Limb (tissue), 2 donors: ENCODE measurements at regions not wholly inside any gene's neighbourhood (a gene's known extent, or its start where the extent isn't known, plus 50 kb on each side); places are given as distances from the start of the nearest gene placed in this dataset.
"Not testable (repeated sequence)": the region's sequence is repeated elsewhere in the genome, so short reads cannot be mapped to it uniquely, and the experiment has no call there.

Experiments used
- DNase-seq, 2 donors: peaks; one replicate each; pipeline ENCODE4 v3.0.0-alpha.2; 2016; ENCODE audit errors: extremely low spot score in 2 of 2

GRCh38 chr21:22145545-22145944 is 1147.3 kb downstream of the NCAM2 start:
- no peak for DNase-seq

GRCh38 chr21:22154579-22155274 is 1156.5 kb downstream of the NCAM2 start:
- DNase-seq: no peak

- no peak for DNase-seq
Measured at GRCh38 chr21:22164912-22165311, 1166.7 kb downstream of the NCAM2 start.

GRCh38 chr21:22174746-22175145 is 1176.5 kb downstream of the NCAM2 start:
- DNase-seq: no peak

DNA sequence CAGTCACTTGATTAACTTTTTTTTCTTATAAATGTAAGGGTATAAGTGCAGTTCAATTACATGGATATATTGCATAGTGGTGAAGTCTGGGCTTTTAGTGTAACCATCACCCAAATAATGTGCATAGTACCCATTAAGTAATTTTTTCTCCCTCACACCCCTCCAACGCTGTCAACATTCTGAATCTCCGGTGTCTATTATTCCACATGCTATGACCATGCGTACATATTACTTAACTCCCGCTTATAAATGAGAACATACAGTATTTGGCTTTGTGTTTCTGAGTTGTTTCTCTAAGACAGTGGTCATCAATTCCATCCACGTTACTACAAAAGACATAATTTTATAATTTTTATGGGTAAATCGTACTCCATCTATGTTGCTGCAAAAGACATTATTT is 1191.1 kb downstream of the NCAM2 start:
- no peak for DNase-seq

GRCh38 chr21:22191581-22191980 is 1193.4 kb downstream of the NCAM2 start:
- DNase-seq: peak in 1 of 2 donors; percentile 45

DNA sequence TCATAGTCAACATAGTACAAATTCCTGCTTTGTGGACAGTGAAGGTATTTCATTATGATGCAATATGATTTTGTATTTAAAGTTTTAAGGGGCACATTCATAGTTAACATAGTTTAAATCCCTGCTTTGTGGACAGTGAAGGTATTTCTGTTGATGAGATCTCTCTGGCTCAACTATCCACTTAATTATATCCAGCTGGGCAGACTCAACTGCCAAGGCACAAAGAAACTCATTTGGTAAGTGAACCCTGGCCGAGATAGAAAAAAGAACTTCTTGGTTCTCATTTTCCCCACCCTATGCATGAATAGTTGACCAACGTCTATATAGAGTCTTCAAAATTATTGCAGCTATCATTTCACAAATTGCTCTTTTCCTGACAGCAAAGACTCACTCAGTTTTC is 1194.6 kb downstream of the NCAM2 start:
- DNase-seq: no peak

DNA sequence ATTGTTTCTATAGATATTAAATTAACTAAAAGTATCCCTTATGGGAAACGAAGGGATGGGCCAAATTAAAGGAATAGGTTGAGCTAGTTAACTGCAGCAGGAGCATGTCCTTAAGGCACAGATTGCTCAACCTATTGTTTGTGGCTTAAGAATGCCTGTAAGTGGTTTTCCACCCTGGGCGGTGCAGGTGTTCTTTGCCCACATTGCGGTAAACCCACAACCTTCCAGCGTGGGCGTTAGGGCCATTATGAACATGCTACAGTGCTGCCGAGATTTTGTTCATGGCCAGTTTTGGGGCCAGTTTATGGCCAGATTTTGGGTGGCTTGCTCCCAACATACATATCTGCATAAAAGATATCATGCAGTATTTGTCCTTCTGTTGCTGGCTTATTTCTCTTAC is 1196.8 kb downstream of the NCAM2 start:
- not testable (repeated sequence) for DNase-seq

DNA sequence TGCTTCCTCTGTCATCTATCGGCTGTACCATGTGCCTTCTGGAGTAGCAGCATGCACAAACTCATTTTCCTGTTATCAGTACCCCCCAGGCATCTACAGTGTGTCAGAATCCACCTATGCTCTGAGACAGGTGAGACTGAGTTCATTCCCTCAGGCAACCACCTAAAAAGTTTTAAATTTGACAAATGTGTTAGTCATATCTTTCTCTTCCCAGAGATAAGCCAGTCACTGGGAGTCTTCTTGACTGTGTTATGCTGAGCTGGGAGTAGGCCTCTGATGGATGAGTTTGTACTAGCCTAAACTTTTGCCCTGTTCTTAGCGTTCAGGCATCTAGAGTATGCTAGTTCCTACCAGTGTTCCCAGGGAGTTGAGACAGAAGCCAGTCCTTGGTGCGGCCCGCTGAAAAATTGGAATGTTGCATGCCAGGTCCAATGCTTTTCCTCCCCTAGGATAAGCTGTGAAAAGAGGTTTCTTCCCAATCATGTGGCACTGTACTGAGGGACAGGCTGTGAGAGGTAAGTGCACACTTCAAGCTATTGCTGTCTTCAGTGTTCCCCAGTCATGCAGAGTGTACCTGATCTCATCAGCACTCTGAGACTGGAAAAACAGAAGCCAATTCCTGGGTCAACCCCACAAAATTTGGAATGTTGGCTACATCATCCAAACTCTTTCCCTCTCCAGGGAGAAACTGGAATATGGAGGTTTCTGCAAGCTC is 1202.3 kb downstream of the NCAM2 start:
- DNase-seq: no peak

GRCh38 chr21:22201126-22201525 is 1202.9 kb downstream of the NCAM2 start:
- DNase-seq: no peak

DNA sequence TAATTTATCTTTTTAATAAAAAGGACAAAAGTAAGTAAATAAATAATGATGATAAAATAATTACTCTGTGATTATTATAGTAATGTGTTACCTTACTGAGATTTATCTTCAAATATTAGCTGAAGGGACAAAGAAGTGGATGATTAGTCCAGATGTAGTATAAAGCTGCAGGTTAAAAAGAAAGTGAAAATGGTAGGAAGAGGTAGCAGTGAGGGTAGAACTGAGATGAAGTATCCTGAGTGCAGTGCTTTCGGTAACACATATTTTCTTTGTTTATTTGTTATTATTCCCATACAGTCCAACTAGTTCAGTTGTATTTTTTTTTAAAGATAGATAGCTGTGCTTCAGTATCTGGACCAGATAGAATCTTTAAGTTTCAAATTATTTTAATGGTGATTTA is 1203.5 kb downstream of the NCAM2 start:
- no peak for DNase-seq

DNA sequence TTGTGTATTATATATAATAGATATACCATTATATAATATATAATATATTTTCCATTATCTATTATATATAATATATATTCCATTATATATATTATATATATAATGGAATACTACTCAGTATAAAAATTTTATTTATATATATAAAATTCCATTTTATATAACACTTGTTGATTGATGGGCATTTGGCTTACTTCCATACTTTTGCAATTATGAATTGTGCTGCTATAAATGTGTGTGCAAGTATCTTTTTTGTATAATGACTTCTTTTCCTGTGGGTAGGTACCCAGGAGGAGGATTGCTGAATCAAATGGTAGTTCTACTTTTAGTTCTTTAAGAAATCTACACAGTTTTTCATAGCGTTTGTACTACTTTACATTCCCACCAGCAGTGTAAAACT is 1211.1 kb downstream of the NCAM2 start:
- no peak for DNase-seq

DNA sequence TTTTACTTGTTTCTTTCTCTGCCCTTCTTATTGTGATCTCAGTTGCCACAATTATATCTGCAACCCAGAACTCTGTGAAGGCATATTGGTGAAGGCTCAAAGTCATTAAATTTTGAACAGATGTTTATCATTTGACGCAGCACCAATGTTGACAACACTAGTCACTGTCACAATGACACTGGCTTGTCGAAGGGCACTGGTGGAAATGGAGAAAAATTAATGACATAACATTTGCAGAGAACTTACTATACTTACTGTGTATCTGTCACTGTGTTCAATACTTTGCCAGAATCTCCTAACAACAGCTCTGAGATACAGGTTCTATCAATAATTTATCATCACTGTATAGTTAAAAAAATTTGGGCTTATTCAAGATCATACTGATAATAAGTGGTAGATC is 1213.7 kb downstream of the NCAM2 start:
- no peak for DNase-seq

DNA sequence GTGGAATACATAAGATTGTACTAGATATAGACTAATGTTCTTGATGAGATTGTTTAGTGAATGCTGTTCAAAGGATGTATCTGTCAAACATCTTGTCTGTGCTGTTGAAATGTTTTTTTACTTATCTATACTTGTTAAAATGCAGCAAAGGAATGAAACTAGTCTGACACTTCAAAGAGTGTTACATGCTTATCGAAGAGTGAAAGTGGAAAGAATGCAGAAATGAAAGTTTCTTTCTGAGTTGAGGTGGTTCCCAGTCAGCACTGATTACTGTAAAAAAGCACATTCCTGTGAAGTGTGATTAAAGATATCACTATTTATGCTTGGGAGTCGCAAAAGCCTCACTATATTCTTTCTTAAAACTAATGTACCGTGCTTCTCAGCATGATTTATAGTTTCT is 1225.2 kb downstream of the NCAM2 start:
- DNase-seq: no peak

- no peak for DNase-seq
Measured at GRCh38 chr21:22224261-22224660, 1226.1 kb downstream of the NCAM2 start.

DNA sequence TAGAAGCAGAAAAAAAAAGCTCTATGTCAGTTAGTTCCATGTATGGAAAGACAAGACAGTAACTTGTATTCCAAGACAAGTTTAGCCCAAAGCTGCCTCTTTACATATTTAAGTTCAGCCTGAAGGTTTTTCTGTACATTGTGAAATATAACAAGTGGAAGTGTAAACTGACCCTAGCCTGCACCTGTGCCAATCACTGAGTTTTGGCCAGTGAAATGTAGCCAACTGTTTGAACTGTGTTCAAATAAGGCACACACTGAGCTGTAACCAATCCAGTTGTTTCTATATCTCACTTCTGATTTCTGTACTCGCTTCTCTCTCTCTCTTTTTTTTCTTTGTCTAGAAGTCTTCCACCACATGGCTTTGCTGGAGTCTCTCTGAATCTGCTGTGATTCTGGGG is 1227.1 kb downstream of the NCAM2 start:
- no peak for DNase-seq

GRCh38 chr21:22231013-22231412 is 1232.8 kb downstream of the NCAM2 start:
- no peak for DNase-seq

DNA sequence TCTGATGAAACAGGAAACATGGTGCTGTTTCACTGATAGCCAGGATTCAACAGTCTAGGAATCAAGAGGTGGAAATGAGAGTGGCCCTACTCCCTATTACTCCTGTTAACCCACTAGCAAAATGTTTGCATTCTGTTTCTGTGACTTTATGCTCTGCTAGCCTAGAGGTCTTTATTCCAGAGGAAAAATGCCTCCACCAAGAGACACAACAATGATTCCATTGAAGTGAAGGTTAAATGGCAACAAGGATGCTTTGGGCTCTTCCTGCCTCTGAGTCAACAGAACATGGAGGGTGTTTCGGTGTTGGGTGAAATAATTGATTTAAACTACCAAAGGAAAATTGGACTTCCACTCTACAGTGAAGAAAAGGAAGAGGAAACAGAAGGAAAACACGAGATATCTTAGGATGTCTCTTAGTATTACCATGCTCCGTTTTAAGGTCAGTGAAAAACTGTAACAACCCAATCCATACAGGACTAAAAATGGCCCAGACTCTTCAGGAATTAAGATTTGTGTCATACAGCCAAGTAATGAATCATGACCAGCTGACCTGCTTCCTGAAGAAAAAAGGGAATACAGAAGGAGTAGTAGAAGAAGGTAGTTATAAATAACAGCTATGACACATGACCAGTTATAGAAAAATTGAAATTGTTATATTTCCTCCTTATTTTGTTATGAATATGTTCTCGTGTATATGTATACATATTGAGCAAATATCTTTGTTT is 1237.8 kb downstream of the NCAM2 start:
- DNase-seq: no peak

DNA sequence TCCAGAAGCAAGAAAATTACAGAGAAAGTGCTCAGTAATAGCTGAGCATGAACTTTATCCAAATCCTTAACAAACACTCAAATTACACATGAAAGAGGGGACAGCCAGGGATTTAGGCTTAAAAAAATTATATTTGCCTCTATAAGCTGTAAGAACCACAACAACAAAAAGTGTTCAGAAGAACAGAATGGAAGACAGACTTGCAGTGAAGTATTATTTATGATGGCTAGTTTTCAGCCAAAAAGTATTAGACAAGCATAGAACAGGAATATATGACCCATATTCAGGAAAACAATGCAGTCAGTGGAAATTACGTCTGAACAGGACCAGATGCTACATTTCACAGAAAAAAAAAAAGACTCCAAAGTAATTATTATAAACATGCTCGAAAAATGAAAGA is 1246.3 kb downstream of the NCAM2 start:
- DNase-seq: no peak

GRCh38 chr21:22250355-22250754 is 1252.1 kb downstream of the NCAM2 start:
- DNase-seq: no peak

- no peak for DNase-seq
Measured at GRCh38 chr21:22253761-22254160, 1255.6 kb downstream of the NCAM2 start.

- DNase-seq: no peak
Measured at GRCh38 chr21:22258821-22259220, 1260.6 kb downstream of the NCAM2 start.

GRCh38 chr21:22260274-22260673 is 1262.1 kb downstream of the NCAM2 start:
- no peak for DNase-seq
